ENCODE measurements at regions not wholly inside any gene's neighbourhood (a gene's known extent, or its start where the extent isn't known, plus 50 kb on each side); places are given as distances from the start of the nearest gene placed in this dataset.
"Not testable (repeated sequence)": the region's sequence is repeated elsewhere in the genome, so short reads cannot be mapped to it uniquely, and the experiment has no call there.

DNA sequence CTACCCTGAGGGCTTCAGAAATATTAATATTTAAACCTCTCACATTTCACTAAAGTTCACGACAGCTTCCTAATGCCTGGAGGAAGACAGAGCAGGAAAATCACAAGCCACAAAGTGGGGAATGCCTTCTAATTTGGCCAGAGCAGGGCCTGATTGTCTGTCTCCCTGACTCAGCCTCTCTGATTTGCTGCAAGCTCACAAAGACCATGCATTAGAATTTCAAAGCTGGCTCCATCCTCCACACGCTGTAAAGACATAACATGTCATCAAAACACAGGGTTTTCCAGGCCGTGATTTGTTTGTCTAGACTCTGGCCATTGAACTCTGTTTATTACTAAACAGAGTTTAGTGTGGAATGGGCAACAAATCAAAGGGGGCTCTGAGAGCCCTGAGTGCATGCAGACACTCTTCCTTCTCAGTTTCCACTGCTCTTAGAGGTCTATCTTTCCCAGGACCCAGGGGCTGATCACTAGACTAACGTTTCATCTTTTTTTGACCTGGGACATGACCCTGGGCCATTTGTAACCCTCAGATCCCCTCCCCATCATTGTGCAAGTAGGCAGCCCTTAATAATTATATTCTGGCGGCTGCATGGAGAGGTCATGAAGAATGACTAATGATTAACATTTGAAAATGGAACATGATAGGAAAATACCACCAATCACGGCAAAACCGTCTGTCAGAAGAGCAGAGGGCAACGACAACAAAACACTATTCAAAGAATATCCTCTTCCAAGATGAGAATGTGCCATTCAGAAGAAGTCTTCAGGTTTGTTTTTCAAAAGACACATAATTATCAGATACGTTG lies 140.2 kb downstream of the ENC1 start:
- no peak for DNase-seq (ENCODE audit: low read depth)

- DNase-seq (ENCODE audit: low read depth), result no peak
These were observed 141.1 kb downstream of the ENC1 start for GRCh38 chr5:74499256-74500050.

- DNase-seq (ENCODE audit: low read depth), result no peak
These were observed 142.8 kb downstream of the ENC1 start for GRCh38 chr5:74497706-74498105.

- DNase-seq (ENCODE audit: low read depth), result no peak
These were observed 147.1 kb downstream of the ENC1 start for GRCh38 chr5:74493411-74493810.

DNA sequence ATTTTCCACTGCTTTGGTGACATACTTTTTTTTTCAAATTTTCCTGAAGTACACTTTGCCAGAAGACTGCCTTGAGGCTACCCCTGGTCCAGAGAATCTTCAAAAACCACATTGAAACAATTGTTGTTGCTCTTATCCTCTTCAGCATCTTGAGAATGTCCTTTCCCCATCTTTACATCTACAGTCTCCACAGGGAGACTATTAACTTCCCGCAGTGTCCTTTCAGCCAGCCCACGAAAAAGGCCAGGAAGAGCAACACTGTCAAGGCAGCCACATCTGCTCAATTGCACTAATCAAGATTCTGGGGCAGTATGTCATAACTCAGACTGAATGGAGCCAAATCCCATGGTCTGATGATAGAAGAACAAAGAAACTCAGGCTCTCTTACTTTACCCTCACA lies 148.3 kb downstream of the ENC1 start:
- no peak for DNase-seq (ENCODE audit: low read depth)

- no peak for DNase-seq (ENCODE audit: low read depth)
These were observed 148.9 kb downstream of the ENC1 start for GRCh38 chr5:74491586-74491985.

DNA sequence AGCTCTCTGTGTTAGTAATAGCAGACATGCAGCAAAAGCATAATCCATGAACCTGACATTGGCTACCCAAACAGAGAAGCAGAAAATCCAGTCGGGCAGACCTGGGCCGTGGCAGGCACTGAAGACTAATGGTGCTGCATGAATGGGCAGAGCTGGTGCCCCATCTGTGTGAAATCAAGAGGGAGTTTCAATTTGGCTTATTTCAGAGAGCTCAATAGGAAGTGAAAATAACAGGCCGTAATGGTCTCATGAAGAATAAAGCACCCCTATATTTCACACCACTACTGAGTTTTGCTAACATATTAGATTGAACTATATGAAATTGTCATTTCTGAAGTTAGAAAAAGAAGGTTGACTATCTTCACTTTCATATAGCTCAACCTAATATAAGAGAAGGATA lies 149.7 kb downstream of the ENC1 start:
- no peak for DNase-seq (ENCODE audit: low read depth)

GRCh38 chr5:74482990-74483389 lies 157.5 kb downstream of the ENC1 start:
- no peak for DNase-seq (ENCODE audit: low read depth)

DNA sequence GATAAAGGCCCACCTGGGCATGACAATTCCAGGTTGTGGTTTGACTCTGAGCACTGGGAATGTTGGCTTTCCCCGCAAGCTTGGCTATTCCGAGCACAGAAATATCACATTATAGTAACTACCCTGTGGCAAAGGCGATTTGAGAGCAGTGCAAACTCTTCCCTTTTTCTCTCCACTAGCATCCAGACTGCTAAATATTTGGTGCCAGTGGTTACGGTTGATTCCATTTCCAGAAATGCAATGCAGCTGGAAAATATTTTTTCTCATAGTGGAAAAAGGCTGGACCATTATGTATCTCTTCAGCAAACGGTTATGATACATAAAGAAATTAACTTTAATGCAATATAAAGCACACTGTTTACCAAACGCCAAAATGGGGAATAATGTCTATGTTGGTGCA lies 158.0 kb downstream of the ENC1 start:
- no peak for DNase-seq (ENCODE audit: low read depth)

DNA sequence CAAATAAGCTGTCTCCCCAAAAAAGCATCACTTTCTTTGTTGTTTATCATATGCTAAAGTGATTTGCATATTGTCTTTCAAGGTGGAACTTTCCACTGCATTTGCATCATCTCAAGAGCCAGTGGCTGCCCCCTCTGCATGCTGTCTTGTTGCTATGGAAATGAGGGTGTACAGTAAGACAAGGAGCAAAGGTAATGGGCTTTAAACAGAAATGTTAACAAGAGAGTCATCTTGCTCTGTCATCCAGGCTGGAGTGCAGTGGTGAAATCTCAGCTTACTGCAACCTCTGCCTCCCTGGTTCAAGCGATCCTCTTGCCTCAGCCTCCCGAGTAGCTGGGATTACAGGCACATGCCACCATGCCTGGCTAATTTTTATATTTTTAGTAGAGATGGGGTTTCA lies 159.2 kb downstream of the ENC1 start:
- DNase-seq (ENCODE audit: low read depth), result not testable (repeated sequence)

DNA sequence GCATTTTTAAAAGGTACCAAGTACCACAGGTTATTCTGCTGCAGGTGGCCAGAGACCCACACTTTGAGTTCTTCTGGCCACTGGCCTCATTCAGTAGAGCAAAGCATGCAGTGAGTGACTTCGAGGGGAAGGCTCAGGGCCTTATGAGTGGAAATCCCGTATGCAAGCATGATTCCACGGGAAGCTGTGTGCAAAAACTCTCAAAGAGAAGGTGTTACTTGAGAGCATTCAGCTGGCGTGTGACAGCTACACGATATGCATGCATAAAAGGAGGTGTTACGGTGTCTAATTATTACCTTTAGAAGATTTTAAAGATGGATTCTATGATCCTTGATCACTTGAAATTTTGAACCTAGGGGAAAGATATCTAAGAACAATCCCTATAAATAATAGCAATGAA lies 160.3 kb downstream of the ENC1 start:
- no peak for DNase-seq (ENCODE audit: low read depth)

GRCh38 chr5:74478328-74478727 lies 162.2 kb downstream of the ENC1 start:
- DNase-seq (ENCODE audit: low read depth), result no peak

GRCh38 chr5:74477761-74478160 lies 162.8 kb downstream of the ENC1 start:
- DNase-seq (ENCODE audit: low read depth), result no peak

- no peak for DNase-seq (ENCODE audit: low read depth)
These were observed 163.6 kb downstream of the ENC1 start for GRCh38 chr5:74476819-74477453.

- DNase-seq (ENCODE audit: low read depth), result no peak
These were observed 164.3 kb downstream of the ENC1 start for GRCh38 chr5:74476046-74476818.

DNA sequence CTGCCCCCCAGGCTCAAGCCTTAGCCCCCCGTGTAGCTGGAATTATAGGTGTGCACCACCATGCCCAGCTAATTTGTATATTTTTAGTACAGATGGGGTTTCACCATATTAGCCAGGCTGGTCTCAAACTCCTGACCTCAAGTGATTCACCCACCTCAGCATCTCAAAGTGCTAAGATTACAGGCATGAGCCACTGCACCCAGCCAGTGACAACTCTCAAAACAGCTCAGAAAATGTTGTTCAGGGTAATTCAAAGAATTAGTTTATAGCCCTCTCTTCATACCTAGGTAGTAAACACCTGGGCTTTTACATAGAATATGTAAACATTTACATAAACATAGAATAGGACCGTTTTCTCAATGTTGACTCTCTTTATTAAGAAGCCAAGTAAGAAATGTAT lies 168.7 kb downstream of the ENC1 start:
- no peak for DNase-seq (ENCODE audit: low read depth)

- DNase-seq (ENCODE audit: low read depth), result no peak
These were observed 171.1 kb downstream of the ENC1 start for GRCh38 chr5:74469234-74469994.

- DNase-seq (ENCODE audit: low read depth), result no peak
These were observed 172.1 kb downstream of the ENC1 start for GRCh38 chr5:74468421-74468820.

DNA sequence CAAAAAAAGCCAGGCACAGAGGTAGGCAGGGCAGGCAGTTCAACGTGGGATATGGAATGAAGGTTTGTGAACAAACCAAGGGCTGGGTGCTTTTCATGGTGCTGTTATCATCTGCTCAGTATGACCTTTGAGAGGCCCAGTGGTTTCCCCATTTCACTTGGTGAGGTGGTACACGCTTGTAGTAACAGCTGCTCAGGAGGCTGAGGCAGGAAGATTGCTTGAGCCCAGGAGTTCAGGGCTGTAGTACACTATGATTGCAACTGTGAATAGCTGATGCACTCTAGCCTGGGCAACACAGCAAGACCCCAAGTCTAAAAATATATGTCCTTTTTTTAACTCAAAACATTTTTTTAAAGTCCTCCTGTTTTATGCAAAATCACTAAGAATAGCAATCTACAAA lies 174.8 kb downstream of the ENC1 start:
- DNase-seq (ENCODE audit: low read depth), result no peak

GRCh38 chr5:74464512-74465209 lies 175.9 kb downstream of the ENC1 start:
- no peak for DNase-seq (ENCODE audit: low read depth)

DNA sequence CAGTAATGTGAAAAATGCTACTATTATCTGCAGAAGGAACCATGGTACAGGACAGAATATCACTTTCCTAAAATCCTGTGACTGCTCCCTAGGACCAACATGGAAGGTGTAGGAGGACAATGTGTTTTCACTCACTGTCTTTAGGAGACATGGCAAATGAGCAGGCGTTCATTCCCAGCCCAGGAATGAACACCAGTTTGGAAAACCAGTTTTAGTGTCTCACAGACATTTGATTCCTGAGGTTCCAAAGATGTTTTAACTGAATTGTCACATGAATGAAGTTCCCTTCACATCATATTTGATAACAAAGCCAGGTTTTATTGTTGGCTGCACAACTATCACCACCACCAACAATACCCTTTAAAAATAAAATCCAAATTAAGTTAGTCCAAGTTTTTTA lies 178.2 kb downstream of the ENC1 start:
- DNase-seq (ENCODE audit: low read depth), result no peak
